ENCODE measurements at regions not wholly inside any gene's neighbourhood (a gene's known extent, or its start where the extent isn't known, plus 50 kb on each side); places are given as distances from the start of the nearest gene placed in this dataset.

GRCh38 chr12:83214185-83214584, 527.5 kb downstream of the TMTC2 start:
- H4K5ac ChIP-seq (ENCODE audit: insufficient read length, low read depth, low read length), result no peak overlapping the region
- H4K91ac ChIP-seq (replicated peaks; ENCODE audit: insufficient read length, low read length), result no peak overlapping the region
- no peak overlapping the region for H2BK12ac ChIP-seq (ENCODE audit: low read depth, low read length)
- no peak for FAIRE-seq
- no peaks in the 10 kb centered on the region for H3K27me3 ChIP-seq (replicated peaks in 1 of 4; ENCODE audit: control insufficient read depth in 3 of 4, extremely low read depth in 1 of 4, insufficient read depth in 3 of 4, low read length in 3 of 4)
- H3K9ac ChIP-seq (replicated peaks in 1 of 4; ENCODE audit: extremely low read depth in 1 of 4, low read depth in 3 of 4, low read length in 3 of 4), result no peak overlapping the region
- H3K23me2 ChIP-seq (ENCODE audit: low read depth, low read length), result no peaks in the 10 kb centered on the region
- no peak overlapping the region for H4K8ac ChIP-seq (ENCODE audit: extremely low read depth, insufficient read depth, low read length)
- no peak overlapping the region for H3K56ac ChIP-seq (replicated peaks; ENCODE audit: insufficient read length, low read depth, low read length)
- H3K79me1 ChIP-seq (ENCODE audit: low read depth, low read length), result no peaks in the 10 kb centered on the region
- H3K4me2 ChIP-seq (ENCODE audit: insufficient read depth in 1 of 2, low read depth in 2 of 2, low read length in 2 of 2), result no peak overlapping the region
- H3K4ac ChIP-seq (replicated peaks; ENCODE audit: insufficient read length, low read depth, low read length), result no peak overlapping the region
- H3K27ac ChIP-seq (ENCODE audit: low read depth, low read length), result no peak overlapping the region
- no peak overlapping the region for H2AK5ac ChIP-seq (ENCODE audit: low read depth, low read length)
- no peaks in the 10 kb centered on the region for H3K9me3 ChIP-seq (ENCODE audit: insufficient read depth in 2 of 2, low read depth in 1 of 2, low read length in 1 of 2)
- ChIA-PET CTCF (ENCODE audit: partially characterized antibody) (no interaction called here), POLR2A (ENCODE audit: partially characterized antibody) (no interaction called here)
- H3K23ac ChIP-seq (ENCODE audit: insufficient read length), result no peak overlapping the region
- H3K18ac ChIP-seq (ENCODE audit: extremely low read depth, low read length), result no peak overlapping the region
- no peak overlapping the region for H3K4me3 ChIP-seq (ENCODE audit: extremely low read depth in 1 of 4, insufficient read depth in 2 of 4, low read depth in 3 of 4, low read length in 4 of 4)
- no peak overlapping the region for H2AFZ ChIP-seq (ENCODE audit: low read length)
- H3K79me2 ChIP-seq (ENCODE audit: control insufficient read depth in 1 of 2, insufficient read depth in 2 of 2, low read length in 2 of 2), result no peaks in the 10 kb centered on the region
- H2BK20ac ChIP-seq (ENCODE audit: low read length), result no peak overlapping the region
- no peak overlapping the region for H2BK5ac ChIP-seq (ENCODE audit: low read depth, low read length)
- no peak overlapping the region for H2BK120ac ChIP-seq (replicated peaks; ENCODE audit: low read depth, low read length)
- H3K14ac ChIP-seq (ENCODE audit: insufficient read length), result no peak overlapping the region
- H4K20me1 ChIP-seq (replicated peaks in 1 of 2; ENCODE audit: control insufficient read depth in 1 of 2, insufficient read depth in 2 of 2, low read length in 2 of 2), result no peaks in the 10 kb centered on the region
- no peaks in the 10 kb centered on the region; a peak in 1 of 7 replicates for H3K4me1 ChIP-seq (replicated peaks in 1 of 4; ENCODE audit: control insufficient read depth in 3 of 4, insufficient read depth in 4 of 4, low read length in 3 of 4)
- WGBS, 2 experiments (ENCODE audit: extremely low coverage in 1 of 2, insufficient coverage in 1 of 2, insufficient read length in 1 of 2, insufficient replicate concordance in 2 of 2, low coverage in 1 of 2, low lambda C conversion rate in 2 of 2, missing lambda C conversion rate in 1 of 2), result 72% methylated on average over 1 of the region's 1 CpG; no CpG with 5 or more reads in 1 of the 2 experiments
- no peak overlapping the region for H2BK15ac ChIP-seq (ENCODE audit: low read length)
- no peaks in the 10 kb centered on the region for H3K36me3 ChIP-seq (ENCODE audit: control insufficient read depth in 2 of 4, insufficient read depth in 4 of 4, low read length in 3 of 4)
- no peak for DNase-seq (ENCODE audit: low read depth in 1 of 2, low spot score in 2 of 2)
- no peak for TF ChIP-seq CEBPB (IDR thresholded peaks at IDR 0.05; ENCODE audit: low read depth, low read length)
- no peak for TF ChIP-seq JUND (IDR thresholded peaks at IDR 0.05; ENCODE audit: low read length)
- TF ChIP-seq, protein P1, sequence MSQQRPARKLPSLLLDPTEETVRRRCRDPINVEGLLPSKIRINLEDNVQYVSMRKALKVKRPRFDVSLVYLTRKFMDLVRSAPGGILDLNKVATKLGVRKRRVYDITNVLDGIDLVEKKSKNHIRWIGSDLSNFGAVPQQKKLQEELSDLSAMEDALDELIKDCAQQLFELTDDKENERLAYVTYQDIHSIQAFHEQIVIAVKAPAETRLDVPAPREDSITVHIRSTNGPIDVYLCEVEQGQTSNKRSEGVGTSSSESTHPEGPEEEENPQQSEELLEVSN (IDR thresholded peaks at IDR 0.05), result no peak

Measured in H1 (cell line).